Gastrocnemius medialis (tissue), 4 donors: ENCODE measurements at regions not wholly inside any gene's neighbourhood (a gene's known extent, or its start where the extent isn't known, plus 50 kb on each side); places are given as distances from the start of the nearest gene placed in this dataset.
"Not testable (repeated sequence)": the region's sequence is repeated elsewhere in the genome, so short reads cannot be mapped to it uniquely, and the experiment has no call there.

Experiments
- POLR2A ChIP-seq, 2 donors: fragments of 450-650 bp; IDR thresholded peaks; one replicate each; pipeline ENCODE4 v1.6.1; 2017; ENCODE audit warnings: antibody characterized with exemption in 2 of 2, mild to moderate bottlenecking in 2 of 2, moderate library complexity in 2 of 2
- TF ChIP-seq, protein P1 (sequence below), 5 experiments: fragments of 450-650 bp in 3 of 5; fragments of 200-600 bp in 2 of 5; sonication (generic) in 2 of 5; IDR thresholded peaks in 4 of 5; conservative IDR thresholded peaks in 1 of 5; 1 replicate in 4 of 5; 2 replicates in 1 of 5; pipeline ENCODE4 v1.5.1; 2016 to 2019; ENCODE audit warnings: antibody characterized with exemption in 5 of 5, mild to moderate bottlenecking in 3 of 5, moderate library complexity in 3 of 5

DNA sequence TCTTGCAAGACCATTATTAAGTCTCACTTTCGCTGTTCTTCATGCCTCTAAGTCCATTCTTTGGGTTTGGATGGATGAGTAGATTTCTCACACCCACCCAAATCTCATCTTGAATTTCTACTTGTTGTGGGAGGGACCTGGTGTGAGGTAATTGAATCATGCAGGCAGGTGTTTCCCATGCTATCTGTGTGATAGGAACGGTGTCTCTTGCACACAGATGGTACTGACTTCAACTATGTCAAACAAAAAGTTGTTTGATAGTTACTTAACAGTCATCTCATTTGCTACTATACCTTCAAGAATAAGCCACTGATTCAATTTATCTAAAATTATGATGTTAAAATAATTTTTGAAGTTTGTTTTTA, 99.7 kb downstream of the SPATA31A6 start:
- TF ChIP-seq, protein P1, sequence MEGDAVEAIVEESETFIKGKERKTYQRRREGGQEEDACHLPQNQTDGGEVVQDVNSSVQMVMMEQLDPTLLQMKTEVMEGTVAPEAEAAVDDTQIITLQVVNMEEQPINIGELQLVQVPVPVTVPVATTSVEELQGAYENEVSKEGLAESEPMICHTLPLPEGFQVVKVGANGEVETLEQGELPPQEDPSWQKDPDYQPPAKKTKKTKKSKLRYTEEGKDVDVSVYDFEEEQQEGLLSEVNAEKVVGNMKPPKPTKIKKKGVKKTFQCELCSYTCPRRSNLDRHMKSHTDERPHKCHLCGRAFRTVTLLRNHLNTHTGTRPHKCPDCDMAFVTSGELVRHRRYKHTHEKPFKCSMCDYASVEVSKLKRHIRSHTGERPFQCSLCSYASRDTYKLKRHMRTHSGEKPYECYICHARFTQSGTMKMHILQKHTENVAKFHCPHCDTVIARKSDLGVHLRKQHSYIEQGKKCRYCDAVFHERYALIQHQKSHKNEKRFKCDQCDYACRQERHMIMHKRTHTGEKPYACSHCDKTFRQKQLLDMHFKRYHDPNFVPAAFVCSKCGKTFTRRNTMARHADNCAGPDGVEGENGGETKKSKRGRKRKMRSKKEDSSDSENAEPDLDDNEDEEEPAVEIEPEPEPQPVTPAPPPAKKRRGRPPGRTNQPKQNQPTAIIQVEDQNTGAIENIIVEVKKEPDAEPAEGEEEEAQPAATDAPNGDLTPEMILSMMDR (IDR thresholded peaks at IDR 0.05 in 4 of 5, conservative IDR thresholded peaks at IDR 0.05 in 1 of 5), result not testable (repeated sequence)
- TF ChIP-seq POLR2A (IDR thresholded peaks at IDR 0.05), result not testable (repeated sequence)
